ENCODE measurements at regions not wholly inside any gene's neighbourhood (a gene's known extent, or its start where the extent isn't known, plus 50 kb on each side); places are given as distances from the start of the nearest gene placed in this dataset.

DNA sequence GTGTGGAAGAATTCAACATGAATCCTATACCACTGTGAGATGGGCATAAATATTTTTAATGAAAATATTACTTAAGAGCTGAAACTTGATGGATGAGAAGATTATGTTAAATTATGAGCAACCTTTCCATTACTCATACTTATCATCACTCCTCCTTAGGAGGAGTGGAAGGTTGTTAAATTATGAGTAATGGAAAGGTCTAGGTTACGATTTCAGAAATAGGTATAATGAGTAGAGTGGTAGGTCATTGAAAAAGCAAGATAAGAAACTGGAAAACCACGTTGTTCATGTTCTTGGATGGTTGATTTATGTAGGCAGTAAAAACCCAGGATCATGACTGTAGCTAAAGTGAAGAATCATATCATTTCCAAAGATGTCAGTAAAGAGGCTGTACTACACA, 973.2 kb upstream of the RAG2 start:
- Mint-ChIP-seq H3K4me1 (ENCODE audit: low read depth) (no peaks in the 10 kb centered on the region), H3K4me3 (no peak overlapping the region), H3K27me3 (no peaks in the 10 kb centered on the region), H3K27ac (no peak overlapping the region), H3K36me3 (ENCODE audit: low read depth) (no peaks in the 10 kb centered on the region), H3K9me3 (peaks cover 17% of the 10 kb centered on the region)
- ChIA-PET CTCF (no interaction called here), POLR2A (no interaction called here)
- no peak for ATAC-seq
- intact Hi-C loops (cut with micrococcal nuclease), result no loop called here
- no peak for DNase-seq
- TF ChIP-seq, protein P1, sequence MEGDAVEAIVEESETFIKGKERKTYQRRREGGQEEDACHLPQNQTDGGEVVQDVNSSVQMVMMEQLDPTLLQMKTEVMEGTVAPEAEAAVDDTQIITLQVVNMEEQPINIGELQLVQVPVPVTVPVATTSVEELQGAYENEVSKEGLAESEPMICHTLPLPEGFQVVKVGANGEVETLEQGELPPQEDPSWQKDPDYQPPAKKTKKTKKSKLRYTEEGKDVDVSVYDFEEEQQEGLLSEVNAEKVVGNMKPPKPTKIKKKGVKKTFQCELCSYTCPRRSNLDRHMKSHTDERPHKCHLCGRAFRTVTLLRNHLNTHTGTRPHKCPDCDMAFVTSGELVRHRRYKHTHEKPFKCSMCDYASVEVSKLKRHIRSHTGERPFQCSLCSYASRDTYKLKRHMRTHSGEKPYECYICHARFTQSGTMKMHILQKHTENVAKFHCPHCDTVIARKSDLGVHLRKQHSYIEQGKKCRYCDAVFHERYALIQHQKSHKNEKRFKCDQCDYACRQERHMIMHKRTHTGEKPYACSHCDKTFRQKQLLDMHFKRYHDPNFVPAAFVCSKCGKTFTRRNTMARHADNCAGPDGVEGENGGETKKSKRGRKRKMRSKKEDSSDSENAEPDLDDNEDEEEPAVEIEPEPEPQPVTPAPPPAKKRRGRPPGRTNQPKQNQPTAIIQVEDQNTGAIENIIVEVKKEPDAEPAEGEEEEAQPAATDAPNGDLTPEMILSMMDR (IDR thresholded peaks at IDR 0.05), result no peak

GRCh38 chr11:37560991-37561390, 963.0 kb upstream of the RAG2 start:
- Mint-ChIP-seq H3K27me3 (no peaks in the 10 kb centered on the region), H3K4me1 (ENCODE audit: low read depth) (no peaks in the 10 kb centered on the region), H3K4me3 (no peak overlapping the region), H3K36me3 (ENCODE audit: low read depth) (no peaks in the 10 kb centered on the region), H3K9me3 (no peaks in the 10 kb centered on the region), H3K27ac (no peak overlapping the region)
- ATAC-seq (no peak), DNase-seq (no peak)
- CTCF ChIA-PET, result no interaction called here
- intact Hi-C loops (cut with micrococcal nuclease), result no loop called here
- TF ChIP-seq, protein P1 (IDR thresholded peaks at IDR 0.05), result no peak
- POLR2A ChIA-PET, result no interaction called here

- CTCF ChIA-PET, result interaction anchor here (0.7 kb wide), 1 partner anchor 165 kb away, joined by 3 read pairs; no protein-coding TSS in a partner anchor
- intact Hi-C loops (cut with micrococcal nuclease), result no loop called here
- Mint-ChIP-seq H3K27me3 (no peaks in the 10 kb centered on the region), H3K4me3 (no peak overlapping the region), H3K36me3 (ENCODE audit: low read depth) (no peaks in the 10 kb centered on the region), H3K4me1 (ENCODE audit: low read depth) (no peaks in the 10 kb centered on the region), H3K27ac (no peak overlapping the region), H3K9me3 (no peaks in the 10 kb centered on the region)
- POLR2A ChIA-PET, result interaction anchor here (0.6 kb wide), 1 partner anchor 9 kb away, joined by 4 read pairs; no protein-coding TSS in a partner anchor
- ATAC-seq (no peak), DNase-seq (no peak)
- TF ChIP-seq, protein P1 (IDR thresholded peaks at IDR 0.05), result no peak
Observed at GRCh38 chr11:37560346-37560745, 962.3 kb upstream of the RAG2 start.

- no peak overlapping the region for H3K27ac Mint-ChIP-seq
- intact Hi-C loops (cut with micrococcal nuclease), result no loop called here
- TF ChIP-seq, protein P1 (IDR thresholded peaks at IDR 0.05), result no peak
- no peak for DNase-seq
- ChIA-PET CTCF (no interaction called here), POLR2A (no interaction called here)
- no peaks in the 10 kb centered on the region for H3K4me1 Mint-ChIP-seq (ENCODE audit: low read depth)
- no peaks in the 10 kb centered on the region for H3K27me3 Mint-ChIP-seq
- no peaks in the 10 kb centered on the region for H3K9me3 Mint-ChIP-seq
- no peak for ATAC-seq
- H3K36me3 Mint-ChIP-seq (ENCODE audit: low read depth), result no peaks in the 10 kb centered on the region
- H3K4me3 Mint-ChIP-seq, result no peak overlapping the region
Observed at GRCh38 chr11:37558619-37559210, 960.7 kb upstream of the RAG2 start.

- DNase-seq (no peak), ATAC-seq (no peak)
- CTCF ChIA-PET, result no interaction called here
- Mint-ChIP-seq H3K9me3 (no peaks in the 10 kb centered on the region), H3K4me3 (no peak overlapping the region), H3K36me3 (ENCODE audit: low read depth) (no peaks in the 10 kb centered on the region), H3K27me3 (no peaks in the 10 kb centered on the region), H3K27ac (no peak overlapping the region), H3K4me1 (ENCODE audit: low read depth) (no peaks in the 10 kb centered on the region)
- TF ChIP-seq, protein P1 (IDR thresholded peaks at IDR 0.05), result no peak
- POLR2A ChIA-PET, result no interaction called here
- intact Hi-C loops (cut with micrococcal nuclease), result no loop called here
Observed at GRCh38 chr11:37557990-37558389, 960.0 kb upstream of the RAG2 start.

All from activated CD8-positive, alpha-beta T cell treated with anti-CD3 and anti-CD28 coated beads for 36 hours (primary cell).